PC-3 (cell line): ENCODE measurements at regions not wholly inside any gene's neighbourhood (a gene's known extent, or its start where the extent isn't known, plus 50 kb on each side); places are given as distances from the start of the nearest gene placed in this dataset.

Source experiments
- EZH2 ChIP-seq: fragments of 300-600 bp; sonication (generic); IDR thresholded peaks from one replicate; pipeline ENCODE4 v1.6.1; 2017; ENCODE audit warnings: antibody characterized with exemption, mild to moderate bottlenecking, low read length; ENCODE audit not compliant: unreplicated experiment
- TF ChIP-seq, protein P1 (sequence below): fragments of 300-600 bp; sonication (generic); conservative IDR thresholded peaks from 2 replicates; pipeline ENCODE4 v1.5.1; 2017; ENCODE audit warnings: antibody characterized with exemption, low read depth, mild to moderate bottlenecking, low read length

DNA sequence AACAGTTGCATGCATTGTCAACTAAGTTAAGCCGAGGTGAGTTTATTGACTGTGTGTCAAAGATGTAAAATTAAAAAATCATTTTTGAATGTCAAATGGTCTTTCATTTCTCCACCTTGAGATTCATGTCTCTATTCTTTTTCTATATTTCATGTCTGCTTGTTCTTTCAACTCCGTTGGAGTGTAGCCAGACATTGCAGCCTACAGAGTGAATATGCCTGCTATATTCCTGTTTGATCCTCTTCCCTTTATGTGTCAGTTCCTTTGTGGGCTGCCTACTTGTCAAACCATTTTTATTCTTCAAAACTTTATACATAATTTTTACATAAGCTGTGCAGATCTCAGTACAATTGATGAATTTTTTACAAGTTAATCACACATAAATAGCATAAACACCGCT, 1325.8 kb upstream of the PRMT6 start:
- no peak for TF ChIP-seq EZH2
- TF ChIP-seq, protein P1, sequence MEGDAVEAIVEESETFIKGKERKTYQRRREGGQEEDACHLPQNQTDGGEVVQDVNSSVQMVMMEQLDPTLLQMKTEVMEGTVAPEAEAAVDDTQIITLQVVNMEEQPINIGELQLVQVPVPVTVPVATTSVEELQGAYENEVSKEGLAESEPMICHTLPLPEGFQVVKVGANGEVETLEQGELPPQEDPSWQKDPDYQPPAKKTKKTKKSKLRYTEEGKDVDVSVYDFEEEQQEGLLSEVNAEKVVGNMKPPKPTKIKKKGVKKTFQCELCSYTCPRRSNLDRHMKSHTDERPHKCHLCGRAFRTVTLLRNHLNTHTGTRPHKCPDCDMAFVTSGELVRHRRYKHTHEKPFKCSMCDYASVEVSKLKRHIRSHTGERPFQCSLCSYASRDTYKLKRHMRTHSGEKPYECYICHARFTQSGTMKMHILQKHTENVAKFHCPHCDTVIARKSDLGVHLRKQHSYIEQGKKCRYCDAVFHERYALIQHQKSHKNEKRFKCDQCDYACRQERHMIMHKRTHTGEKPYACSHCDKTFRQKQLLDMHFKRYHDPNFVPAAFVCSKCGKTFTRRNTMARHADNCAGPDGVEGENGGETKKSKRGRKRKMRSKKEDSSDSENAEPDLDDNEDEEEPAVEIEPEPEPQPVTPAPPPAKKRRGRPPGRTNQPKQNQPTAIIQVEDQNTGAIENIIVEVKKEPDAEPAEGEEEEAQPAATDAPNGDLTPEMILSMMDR, result no peak
